PC-3 (cell line): ENCODE measurements at regions not wholly inside any gene's neighbourhood (a gene's known extent, or its start where the extent isn't known, plus 50 kb on each side); places are given as distances from the start of the nearest gene placed in this dataset.

ENCODE experiments used
- ATAC-seq: fragments of 200-7000 bp; cut with Tn5 transposase; 2 replicates; pipeline ENCODE4 v1.9.1; 2020; ENCODE audit warnings: mild to moderate bottlenecking, moderate library complexity
- BruUV-seq: library from RNA; stranded (reverse); fragments of 400-500 nt; replicated peaks from 2 replicates; lab custom pipeline; 2021; lab: Mats Ljungman, UMichigan
- CTCF ChIA-PET: fragments of 300-600 bp; sonication (Branson Sonifier 250); formaldehyde crosslinking; loops from one replicate; lab custom pipeline; 2022; ENCODE audit warnings: antibody characterized with exemption; lab: Charles Lee
- POLR2A ChIA-PET: fragments of 300-600 bp; sonication (Branson Sonifier 250); formaldehyde crosslinking; loops from one replicate; lab custom pipeline; 2022; ENCODE audit warnings: antibody characterized with exemption; ENCODE audit not compliant: unreplicated experiment; lab: Charles Lee
- DNase-seq: peaks from one replicate; pipeline ENCODE4 v3.0.0-alpha.2; 2015
- H2AFZ ChIP-seq: fragments of 300-600 bp; sonication (generic); 2 replicates; pipeline ENCODE4 v1.6.0; 2016; ENCODE audit warnings: antibody characterized with exemption, low read length
- H3F3A ChIP-seq: fragments of 300-600 bp; sonication (generic); one replicate; pipeline ENCODE4 v1.6.0; 2017; ENCODE audit warnings: antibody characterized with exemption, low read length, control low read depth, mild to moderate bottlenecking; ENCODE audit not compliant: unreplicated experiment
- H3K27ac ChIP-seq: fragments of 300-600 bp; sonication (generic); 2 replicates; pipeline ENCODE4 v1.5.1; 2016; ENCODE audit warnings: mild to moderate bottlenecking, low read length
- H3K27me3 ChIP-seq: fragments of 300-600 bp; sonication (generic); 2 replicates; pipeline ENCODE4 v1.6.1; 2016; ENCODE audit warnings: low read length, mixed read lengths
- H3K36me3 ChIP-seq: fragments of 300-600 bp; sonication (generic); 2 replicates; pipeline ENCODE4 v1.6.1; 2016; ENCODE audit warnings: low read depth, mixed run types, low read length, mixed read lengths
- H3K4me1 ChIP-seq: fragments of 300-600 bp; sonication (generic); 2 replicates; pipeline ENCODE4 v1.5.1; 2016; ENCODE audit warnings: low read length; ENCODE audit not compliant: insufficient read depth
- H3K4me2 ChIP-seq: fragments of 300-600 bp; sonication (generic); 2 replicates; pipeline ENCODE4 v1.6.0; 2016; ENCODE audit warnings: low read length
- H3K4me3 ChIP-seq: fragments of 300-600 bp; sonication (generic); 2 replicates; pipeline ENCODE4 v1.5.1; 2016; ENCODE audit warnings: mild to moderate bottlenecking, low read length, mixed read lengths
- H3K79me2 ChIP-seq: fragments of 300-600 bp; sonication (generic); 2 replicates; pipeline ENCODE4 v1.6.1; 2017; ENCODE audit warnings: low read length, mixed read lengths
- H3K9ac ChIP-seq: fragments of 300-600 bp; sonication (generic); 2 replicates; pipeline ENCODE4 v1.6.0; 2016; ENCODE audit warnings: mild to moderate bottlenecking, low read length
- H3K9me2 ChIP-seq: fragments of 300-600 bp; sonication (generic); replicated peaks from 2 replicates; pipeline ENCODE4 v1.6.1; 2016; ENCODE audit warnings: mixed run types, low read length, mixed read lengths
- H3K9me3 ChIP-seq: fragments of 300-600 bp; sonication (generic); 2 replicates; pipeline ENCODE4 v1.6.1; 2016; ENCODE audit warnings: low read length, mixed read lengths
- H4K20me1 ChIP-seq: fragments of 300-600 bp; sonication (generic); 2 replicates; pipeline ENCODE4 v1.6.1; 2016; ENCODE audit warnings: low read length, mixed read lengths
- EZH2 ChIP-seq: fragments of 300-600 bp; sonication (generic); IDR thresholded peaks from one replicate; pipeline ENCODE4 v1.6.1; 2017; ENCODE audit warnings: antibody characterized with exemption, mild to moderate bottlenecking, low read length; ENCODE audit not compliant: unreplicated experiment
- EZH2phosphoT487 ChIP-seq: fragments of 300-600 bp; sonication (generic); IDR thresholded peaks from 2 replicates; pipeline ENCODE4 v1.6.1; 2018; ENCODE audit warnings: mild to moderate bottlenecking, antibody characterized with exemption, low read length, borderline replicate concordance
- intact Hi-C: fragments of 100-400 bp; cut with micrococcal nuclease; formaldehyde crosslinking; loops from 2 replicates; pipeline ENCODE4 v1.9.0; 2023
- TF ChIP-seq, protein P1 (sequence below): fragments of 300-600 bp; sonication (generic); conservative IDR thresholded peaks from 2 replicates; pipeline ENCODE4 v1.5.1; 2017; ENCODE audit warnings: antibody characterized with exemption, low read depth, mild to moderate bottlenecking, low read length

DNA sequence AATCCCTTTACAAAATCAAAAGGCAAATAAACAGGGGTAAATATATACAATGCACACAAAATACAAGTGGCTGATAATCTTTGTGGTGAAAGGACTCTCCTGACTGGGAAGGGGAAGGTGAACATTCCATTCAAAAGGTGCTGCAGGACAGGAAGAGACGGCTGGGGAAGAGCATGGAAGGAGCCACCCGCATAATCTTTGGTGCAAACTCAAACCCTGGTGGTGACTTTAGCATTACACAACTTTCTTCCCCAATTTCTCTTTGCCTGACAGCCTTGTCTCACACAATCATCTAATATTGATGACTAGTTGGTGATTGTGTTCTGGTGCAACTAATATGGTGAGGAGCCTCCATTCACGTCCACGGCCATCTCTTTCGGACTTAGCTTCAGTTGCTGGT lies 117.0 kb upstream of the EGFR start:
- CTCF ChIA-PET = no interaction called here
- intact Hi-C loops = no loop called here
- BruUV-seq = no TSS peak
- Histone ChIP-seq H2AFZ (no peak overlapping the region), H3K36me3 (no peaks in the 10 kb centered on the region), H4K20me1 (no peaks in the 10 kb centered on the region), H3F3A (no peaks in the 10 kb centered on the region), H3K79me2 (no peaks in the 10 kb centered on the region), H3K4me2 (no peak overlapping the region), H3K27ac (no peak overlapping the region), H3K27me3 (no peaks in the 10 kb centered on the region), H3K9ac (no peak overlapping the region), H3K4me1 (no peaks in the 10 kb centered on the region), H3K4me3 (no peak overlapping the region), H3K9me2 (no peaks in the 10 kb centered on the region), H3K9me3 (no peaks in the 10 kb centered on the region)
- DNase-seq (no peak), ATAC-seq (no peak)
- POLR2A ChIA-PET = no interaction called here
- TF ChIP-seq, protein P1, sequence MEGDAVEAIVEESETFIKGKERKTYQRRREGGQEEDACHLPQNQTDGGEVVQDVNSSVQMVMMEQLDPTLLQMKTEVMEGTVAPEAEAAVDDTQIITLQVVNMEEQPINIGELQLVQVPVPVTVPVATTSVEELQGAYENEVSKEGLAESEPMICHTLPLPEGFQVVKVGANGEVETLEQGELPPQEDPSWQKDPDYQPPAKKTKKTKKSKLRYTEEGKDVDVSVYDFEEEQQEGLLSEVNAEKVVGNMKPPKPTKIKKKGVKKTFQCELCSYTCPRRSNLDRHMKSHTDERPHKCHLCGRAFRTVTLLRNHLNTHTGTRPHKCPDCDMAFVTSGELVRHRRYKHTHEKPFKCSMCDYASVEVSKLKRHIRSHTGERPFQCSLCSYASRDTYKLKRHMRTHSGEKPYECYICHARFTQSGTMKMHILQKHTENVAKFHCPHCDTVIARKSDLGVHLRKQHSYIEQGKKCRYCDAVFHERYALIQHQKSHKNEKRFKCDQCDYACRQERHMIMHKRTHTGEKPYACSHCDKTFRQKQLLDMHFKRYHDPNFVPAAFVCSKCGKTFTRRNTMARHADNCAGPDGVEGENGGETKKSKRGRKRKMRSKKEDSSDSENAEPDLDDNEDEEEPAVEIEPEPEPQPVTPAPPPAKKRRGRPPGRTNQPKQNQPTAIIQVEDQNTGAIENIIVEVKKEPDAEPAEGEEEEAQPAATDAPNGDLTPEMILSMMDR = no peak
- no peak for TF ChIP-seq EZH2
- TF ChIP-seq EZH2phosphoT487 = no peak

DNA sequence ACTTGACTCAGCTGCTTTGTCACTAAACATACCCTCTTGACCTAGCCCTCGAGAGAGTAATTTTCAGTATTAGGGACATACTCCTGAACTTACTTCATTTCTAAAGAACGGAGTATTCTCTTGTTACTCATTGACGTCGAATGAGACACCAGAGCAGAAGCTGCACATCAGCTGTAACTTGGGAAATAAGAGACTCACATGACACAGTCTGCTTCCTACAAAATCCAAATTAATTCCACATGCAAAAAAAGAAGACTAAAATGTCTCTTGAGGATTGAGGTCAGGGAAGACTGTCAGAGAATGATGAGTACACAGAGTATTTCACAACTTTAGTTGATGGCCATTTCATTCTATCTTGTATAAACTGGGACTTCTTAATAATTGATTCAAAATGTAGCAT lies 114.7 kb upstream of the EGFR start:
- DNase-seq = no peak
- no peak overlapping the region for H3K4me3 ChIP-seq
- no peaks in the 10 kb centered on the region for H3K9me2 ChIP-seq
- no peaks in the 10 kb centered on the region for H3K9me3 ChIP-seq
- no peaks in the 10 kb centered on the region for H3K36me3 ChIP-seq
- ChIA-PET CTCF (no interaction called here), POLR2A (no interaction called here)
- no TSS peak for BruUV-seq
- H3K79me2 ChIP-seq = no peaks in the 10 kb centered on the region
- H3K27me3 ChIP-seq = no peaks in the 10 kb centered on the region
- no peak overlapping the region for H3K27ac ChIP-seq
- no peaks in the 10 kb centered on the region for H3F3A ChIP-seq
- intact Hi-C loops = no loop called here
- ATAC-seq = no peak
- peaks cover 16% of the 10 kb centered on the region for H3K4me1 ChIP-seq
- no peaks in the 10 kb centered on the region for H4K20me1 ChIP-seq
- H3K4me2 ChIP-seq = no peak overlapping the region
- no peak overlapping the region for H2AFZ ChIP-seq
- H3K9ac ChIP-seq = no peak overlapping the region
- TF ChIP-seq EZH2 = no peak
- TF ChIP-seq, protein P1 = no peak

DNA sequence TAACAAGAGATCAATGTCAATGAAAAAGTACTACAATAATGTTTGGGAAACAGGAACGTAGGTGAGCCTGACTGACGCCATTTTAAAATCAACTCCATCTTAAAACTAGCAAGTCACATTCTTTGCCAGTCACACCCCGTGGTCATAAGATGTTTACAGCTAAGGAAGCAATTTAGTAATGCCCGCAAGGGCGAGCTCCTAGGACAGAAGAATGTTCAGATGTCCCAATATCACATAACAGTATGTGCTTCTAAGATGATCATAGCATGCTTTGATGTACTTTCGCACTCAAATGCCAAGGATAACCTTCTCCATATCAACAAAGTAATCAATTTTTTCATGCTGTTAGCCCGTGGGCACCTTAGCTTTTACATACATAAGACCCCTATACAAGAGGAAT lies 113.8 kb upstream of the EGFR start:
- Histone ChIP-seq H3K27ac (no peak overlapping the region), H3K4me3 (no peak overlapping the region), H3K9me3 (no peaks in the 10 kb centered on the region), H3K27me3 (no peaks in the 10 kb centered on the region), H4K20me1 (no peaks in the 10 kb centered on the region), H3K9ac (no peak overlapping the region), H3K36me3 (no peaks in the 10 kb centered on the region), H3K4me2 (no peak overlapping the region), H3F3A (no peaks in the 10 kb centered on the region), H3K79me2 (no peaks in the 10 kb centered on the region), H3K4me1 (peaks cover 21% of the 10 kb centered on the region), H3K9me2 (no peaks in the 10 kb centered on the region), H2AFZ (no peak overlapping the region)
- ChIA-PET POLR2A (no interaction called here), CTCF (no interaction called here)
- no TSS peak for BruUV-seq
- ATAC-seq = no peak
- no peak for TF ChIP-seq EZH2phosphoT487
- no peak for TF ChIP-seq EZH2
- TF ChIP-seq, protein P1 = no peak
- no peak for DNase-seq
- intact Hi-C loops = no loop called here
